ENCODE measurements at regions not wholly inside any gene's neighbourhood (a gene's known extent, or its start where the extent isn't known, plus 50 kb on each side); places are given as distances from the start of the nearest gene placed in this dataset.

DNA sequence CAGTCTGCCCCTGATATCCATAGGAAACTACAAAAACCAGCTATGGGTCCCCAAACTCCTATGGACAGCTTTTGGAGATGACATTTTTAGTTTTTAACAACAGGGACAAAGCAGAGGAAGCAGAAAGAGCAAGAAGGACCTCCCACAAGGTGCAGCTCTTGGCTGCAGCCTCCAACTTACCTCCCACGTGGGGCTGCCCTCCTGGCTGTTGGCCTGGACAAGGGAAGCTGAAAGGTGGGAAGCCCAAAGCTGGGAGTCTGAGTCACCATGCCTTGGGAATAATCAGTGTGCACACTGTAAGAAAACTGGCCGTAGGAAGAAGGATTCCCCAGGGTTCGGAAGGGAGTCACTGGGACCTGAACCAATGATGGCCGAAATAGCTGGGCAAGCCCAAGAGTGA is 51.8 kb upstream of the PAX1 start:
- Histone ChIP-seq H2AK5ac (ENCODE audit: insufficient read length, low read length) (no peak overlapping the region), H2BK5ac (ENCODE audit: insufficient read length, low read length) (no peak overlapping the region), H3K23me2 (ENCODE audit: insufficient read length, low read depth, low read length, poor library complexity, severe bottlenecking) (no peaks in the 10 kb centered on the region), H2BK20ac (ENCODE audit: low read depth, low read length, poor library complexity, severe bottlenecking) (no peak overlapping the region), H3K14ac (ENCODE audit: insufficient read depth, low read length) (no peak overlapping the region), H3K23ac (ENCODE audit: insufficient read length, low read depth, low read length) (no peak overlapping the region), H2AFZ (ENCODE audit: low read length) (no peak overlapping the region), H4K91ac (ENCODE audit: insufficient read length, low read depth, low read length) (no peak overlapping the region), H4K5ac (ENCODE audit: insufficient read length, low read depth, low read length) (no peak overlapping the region), H3K4ac (ENCODE audit: low read depth, low read length) (no peak overlapping the region), H3K27ac (ENCODE audit: insufficient read length, low read depth, low read length) (no peak overlapping the region), H2BK120ac (ENCODE audit: low read depth, low read length, poor library complexity, severe bottlenecking) (no peak overlapping the region), H4K8ac (replicated peaks; ENCODE audit: insufficient read length, low read depth, low read length) (no peak overlapping the region), H3T11ph (ENCODE audit: low read length) (no peak overlapping the region), H2BK15ac (ENCODE audit: low read depth, low read length) (no peak overlapping the region), H3K79me1 (ENCODE audit: insufficient read depth, low read depth, low read length, poor library complexity, severe bottlenecking) (no peaks in the 10 kb centered on the region), H2BK12ac (ENCODE audit: insufficient read length, low read depth, low read length) (no peak overlapping the region), H3K18ac (ENCODE audit: insufficient read length, low read depth, low read length) (no peak overlapping the region), H3K56ac (ENCODE audit: insufficient read length, low read depth, low read length) (no peak overlapping the region), H3K4me2 (ENCODE audit: insufficient read depth, insufficient read length, low read length) (no peak overlapping the region), H3K27me3 (ENCODE audit: insufficient read depth, low read length) (no peaks in the 10 kb centered on the region; the same call in 1 of the 2 replicates), H4K20me1 (ENCODE audit: control insufficient read depth, insufficient read depth, insufficient read length) (no peaks in the 10 kb centered on the region), H3K9me3 (ENCODE audit: control insufficient read depth, low read depth, low read length) (no peaks in the 10 kb centered on the region), H3K79me2 (ENCODE audit: insufficient read depth, low read length) (no peaks in the 10 kb centered on the region), H3K4me1 (ENCODE audit: insufficient read depth, low read length) (no peaks in the 10 kb centered on the region), H3K9ac (ENCODE audit: extremely low read depth, insufficient read length, low read length) (no peak overlapping the region)
- Mint-ChIP-seq H3K4me1 (no peaks in the 10 kb centered on the region), H3K27me3 (ENCODE audit: low read depth) (peaks cover 27% of the 10 kb centered on the region), H3K4me3 (no peak overlapping the region), H3K9me3 (no peaks in the 10 kb centered on the region), H3K36me3 (ENCODE audit: insufficient read depth in 1 of 3, low read depth in 3 of 3) (no peaks in the 10 kb centered on the region), H3K27ac (no peak overlapping the region)
- TF ChIP-seq, protein P1, sequence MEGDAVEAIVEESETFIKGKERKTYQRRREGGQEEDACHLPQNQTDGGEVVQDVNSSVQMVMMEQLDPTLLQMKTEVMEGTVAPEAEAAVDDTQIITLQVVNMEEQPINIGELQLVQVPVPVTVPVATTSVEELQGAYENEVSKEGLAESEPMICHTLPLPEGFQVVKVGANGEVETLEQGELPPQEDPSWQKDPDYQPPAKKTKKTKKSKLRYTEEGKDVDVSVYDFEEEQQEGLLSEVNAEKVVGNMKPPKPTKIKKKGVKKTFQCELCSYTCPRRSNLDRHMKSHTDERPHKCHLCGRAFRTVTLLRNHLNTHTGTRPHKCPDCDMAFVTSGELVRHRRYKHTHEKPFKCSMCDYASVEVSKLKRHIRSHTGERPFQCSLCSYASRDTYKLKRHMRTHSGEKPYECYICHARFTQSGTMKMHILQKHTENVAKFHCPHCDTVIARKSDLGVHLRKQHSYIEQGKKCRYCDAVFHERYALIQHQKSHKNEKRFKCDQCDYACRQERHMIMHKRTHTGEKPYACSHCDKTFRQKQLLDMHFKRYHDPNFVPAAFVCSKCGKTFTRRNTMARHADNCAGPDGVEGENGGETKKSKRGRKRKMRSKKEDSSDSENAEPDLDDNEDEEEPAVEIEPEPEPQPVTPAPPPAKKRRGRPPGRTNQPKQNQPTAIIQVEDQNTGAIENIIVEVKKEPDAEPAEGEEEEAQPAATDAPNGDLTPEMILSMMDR (conservative IDR thresholded peaks at IDR 0.05) = no peak
- no CpG with 5 or more reads among the region's 4 CpGs for whole genome bisulfite sequencing (ENCODE audit: extremely low coverage, insufficient read length, low lambda C conversion rate)
- no peak for DNase-seq

Measured in H9 (cell line).